Jurkat, Clone E6-1 (cell line): ENCODE measurements at regions not wholly inside any gene's neighbourhood (a gene's known extent, or its start where the extent isn't known, plus 50 kb on each side); places are given as distances from the start of the nearest gene placed in this dataset.
"Not testable (repeated sequence)": the region's sequence is repeated elsewhere in the genome, so short reads cannot be mapped to it uniquely, and the experiment has no call there.

ENCODE experiments used
- DNase-seq: peaks from one replicate; pipeline ENCODE4 v3.0.0-alpha.2; 2011; ENCODE audit warnings: low read depth, low spot score
- H3K4me3 ChIP-seq: 2 replicates; pipeline ENCODE4 v1.5.1; 2011; ENCODE audit warnings: mild to moderate bottlenecking, low read length, control low read depth, moderate library complexity

GRCh38 chr3:159380891-159381290, 579.0 kb downstream of the MFSD1 start:
- no peak for DNase-seq
- H3K4me3 ChIP-seq, result no peak overlapping the region

- no peak for DNase-seq
- H3K4me3 ChIP-seq, result no peak overlapping the region
Measured at GRCh38 chr3:159390656-159391212, 588.9 kb downstream of the MFSD1 start.

- not testable (repeated sequence) for DNase-seq, H3K4me3 ChIP-seq
Measured at GRCh38 chr3:159397683-159398082, 591.0 kb upstream of the IL12A start.

GRCh38 chr3:159401069-159401468, 587.6 kb upstream of the IL12A start:
- DNase-seq, result no peak
- H3K4me3 ChIP-seq, result no peak overlapping the region

- H3K4me3 ChIP-seq, DNase-seq: not testable (repeated sequence)
Measured at GRCh38 chr3:159409711-159410110, 578.9 kb upstream of the IL12A start.

- H3K4me3 ChIP-seq, result no peak overlapping the region
- DNase-seq, result no peak
Measured at GRCh38 chr3:159413319-159413718, 575.3 kb upstream of the IL12A start.

- DNase-seq, result no peak
Measured at GRCh38 chr3:159416856-159417255, 571.8 kb upstream of the IL12A start.

GRCh38 chr3:159417761-159418160, 570.9 kb upstream of the IL12A start:
- DNase-seq, result no peak
- H3K4me3 ChIP-seq, result no peak overlapping the region

More at GRCh38 chr3:159416856-159417255, 571.8 kb upstream of the IL12A start:
- H3K4me3 ChIP-seq, result no peak overlapping the region

- no peak overlapping the region for H3K4me3 ChIP-seq
- DNase-seq, result no peak
Measured at GRCh38 chr3:159418571-159419526, 569.8 kb upstream of the IL12A start.

- no peak overlapping the region for H3K4me3 ChIP-seq
- no peak for DNase-seq
Measured at GRCh38 chr3:159429702-159430101, 558.9 kb upstream of the IL12A start.

GRCh38 chr3:159432682-159433340, 555.8 kb upstream of the IL12A start:
- no peak overlapping the region for H3K4me3 ChIP-seq
- DNase-seq, result no peak

GRCh38 chr3:159439346-159439745, 549.3 kb upstream of the IL12A start:
- no peak for DNase-seq
- H3K4me3 ChIP-seq, result no peak overlapping the region

GRCh38 chr3:159441279-159441678, 547.4 kb upstream of the IL12A start:
- no peak for DNase-seq
- no peak overlapping the region for H3K4me3 ChIP-seq

GRCh38 chr3:159443266-159443665, 545.4 kb upstream of the IL12A start:
- DNase-seq, result no peak
- no peak overlapping the region for H3K4me3 ChIP-seq

- DNase-seq, result no peak
- no peak overlapping the region for H3K4me3 ChIP-seq
Measured at GRCh38 chr3:159447841-159448240, 540.8 kb upstream of the IL12A start.

- DNase-seq, result no peak
- no peak overlapping the region for H3K4me3 ChIP-seq
Measured at GRCh38 chr3:159448902-159449301, 539.7 kb upstream of the IL12A start.

GRCh38 chr3:159451067-159451466, 537.6 kb upstream of the IL12A start:
- H3K4me3 ChIP-seq, result no peak overlapping the region
- no peak for DNase-seq

GRCh38 chr3:159451482-159451881, 537.2 kb upstream of the IL12A start:
- no peak overlapping the region for H3K4me3 ChIP-seq
- DNase-seq, result no peak

- DNase-seq, result no peak
- no peak overlapping the region for H3K4me3 ChIP-seq
Measured at GRCh38 chr3:159453036-159453435, 535.6 kb upstream of the IL12A start.

- no peak overlapping the region for H3K4me3 ChIP-seq
- DNase-seq, result no peak
Measured at GRCh38 chr3:159453945-159454344, 534.7 kb upstream of the IL12A start.
